Stomach (tissue), 4 donors: ENCODE measurements at regions not wholly inside any gene's neighbourhood (a gene's known extent, or its start where the extent isn't known, plus 50 kb on each side); places are given as distances from the start of the nearest gene placed in this dataset.

Experiments used
- CTCF ChIP-seq, 7 experiments: fragments of 450-650 bp in 4 of 7; fragments of 200-600 bp in 3 of 7; sonication (generic) in 3 of 7; IDR thresholded peaks; one replicate each; pipeline ENCODE4 v1.5.1; 2016 to 2019; ENCODE audit warnings: antibody characterized with exemption in 7 of 7, control low read depth in 2 of 7, mild to moderate bottlenecking in 1 of 7
- POLR2A ChIP-seq, 4 donors: fragments of 450-650 bp; IDR thresholded peaks; one replicate each; pipeline ENCODE4 v1.6.1; 2016; ENCODE audit warnings: antibody characterized with exemption in 4 of 4, control low read depth in 2 of 4, mild to moderate bottlenecking in 1 of 4, moderate library complexity in 1 of 4

- no peak for TF ChIP-seq POLR2A (IDR thresholded peaks at IDR 0.05)
- TF ChIP-seq CTCF (IDR thresholded peaks at IDR 0.05): no peak
Observed at GRCh38 chr21:15466329-15466728, 263.5 kb upstream of the USP25 start.
